HL-60 (cell line): ENCODE measurements at regions not wholly inside any gene's neighbourhood (a gene's known extent, or its start where the extent isn't known, plus 50 kb on each side); places are given as distances from the start of the nearest gene placed in this dataset.

Source experiments
- DNase-seq, 2 experiments: peaks; one replicate each; pipeline ENCODE4 v3.0.0-alpha.2; 2010 to 2020; ENCODE audit warnings: low read depth in 1 of 2, low spot score in 1 of 2
- H3K27ac ChIP-seq: fragments of 250-450 bp; sonication (Bioruptor Pico); replicated peaks from 2 replicates; pipeline ENCODE4 v1.5.1; 2020; ENCODE audit warnings: mild to moderate bottlenecking, moderate library complexity
- H3K27me3 ChIP-seq: fragments of 250-450 bp; sonication (Bioruptor Pico); 2 replicates; pipeline ENCODE4 v1.5.1; 2021; ENCODE audit warnings: mild to moderate bottlenecking, moderate library complexity; ENCODE audit not compliant: insufficient read depth, poor library complexity, severe bottlenecking
- H3K4me3 ChIP-seq: replicated peaks from 2 replicates; pipeline ENCODE4 v1.5.1; 2011; ENCODE audit warnings: mild to moderate bottlenecking, control low read depth, low read length; ENCODE audit not compliant: insufficient read depth
- CTCF ChIP-seq: IDR thresholded peaks from one replicate; pipeline ENCODE4 v1.5.1; 2011; ENCODE audit warnings: low read length, control low read depth, inconsistent platforms; ENCODE audit not compliant: insufficient read depth
- GABPA ChIP-seq: IDR thresholded peaks from 2 replicates; pipeline ENCODE4 v1.6.1; 2012; ENCODE audit warnings: low read depth
- POLR2AphosphoS5 ChIP-seq: IDR thresholded peaks from 2 replicates; pipeline ENCODE4 v1.6.1; 2012; ENCODE audit warnings: low read depth
- REST ChIP-seq: IDR thresholded peaks from 2 replicates; pipeline ENCODE4 v1.6.1; 2012; ENCODE audit warnings: low read depth; ENCODE audit not compliant: insufficient replicate concordance
- SPI1 ChIP-seq: IDR thresholded peaks from 2 replicates; pipeline ENCODE4 v1.6.1; 2012; ENCODE audit warnings: low read depth, mild to moderate bottlenecking, borderline replicate concordance

- Histone ChIP-seq H3K27ac (no peak overlapping the region), H3K4me3 (no peak overlapping the region), H3K27me3 (no peaks in the 10 kb centered on the region)
- no peak for DNase-seq
- TF ChIP-seq POLR2AphosphoS5 (no peak), CTCF (no peak), GABPA (no peak), REST (no peak), SPI1 (no peak)
Observed at GRCh38 chr14:38038986-38039385, 168.7 kb upstream of the SSTR1 start.

GRCh38 chr14:38039496-38039895 lies 168.2 kb upstream of the SSTR1 start:
- H3K4me3 ChIP-seq, result no peak overlapping the region
- no peak overlapping the region for H3K27ac ChIP-seq
- H3K27me3 ChIP-seq, result no peaks in the 10 kb centered on the region
- no peak for DNase-seq
- TF ChIP-seq GABPA, result no peak
- no peak for TF ChIP-seq REST
- no peak for TF ChIP-seq POLR2AphosphoS5

DNA sequence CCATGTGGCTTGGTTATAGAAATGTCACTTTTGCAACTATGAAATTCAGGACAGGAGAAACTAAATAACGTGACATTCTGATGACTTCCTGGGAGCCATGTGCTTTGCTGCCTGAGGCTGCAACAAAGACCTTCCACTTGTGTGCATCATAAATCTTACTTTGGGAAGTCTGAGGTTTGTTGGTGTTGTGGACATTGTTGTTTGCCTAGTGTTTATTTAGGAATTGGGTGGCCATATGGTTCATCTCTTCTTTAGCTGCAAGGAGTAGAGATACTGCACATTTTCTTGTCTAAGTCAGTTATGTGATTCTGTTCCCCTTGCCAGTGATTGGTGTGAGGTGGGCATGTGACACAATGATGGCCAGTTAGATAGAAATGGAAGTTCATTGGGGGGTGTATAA lies 167.3 kb upstream of the SSTR1 start:
- Histone ChIP-seq H3K27me3 (no peaks in the 10 kb centered on the region), H3K4me3 (no peak overlapping the region), H3K27ac (no peak overlapping the region)
- no peak for DNase-seq
- TF ChIP-seq SPI1, result no peak
- no peak for TF ChIP-seq GABPA
- TF ChIP-seq REST, result no peak
- TF ChIP-seq POLR2AphosphoS5, result no peak
- TF ChIP-seq CTCF, result no peak

DNA sequence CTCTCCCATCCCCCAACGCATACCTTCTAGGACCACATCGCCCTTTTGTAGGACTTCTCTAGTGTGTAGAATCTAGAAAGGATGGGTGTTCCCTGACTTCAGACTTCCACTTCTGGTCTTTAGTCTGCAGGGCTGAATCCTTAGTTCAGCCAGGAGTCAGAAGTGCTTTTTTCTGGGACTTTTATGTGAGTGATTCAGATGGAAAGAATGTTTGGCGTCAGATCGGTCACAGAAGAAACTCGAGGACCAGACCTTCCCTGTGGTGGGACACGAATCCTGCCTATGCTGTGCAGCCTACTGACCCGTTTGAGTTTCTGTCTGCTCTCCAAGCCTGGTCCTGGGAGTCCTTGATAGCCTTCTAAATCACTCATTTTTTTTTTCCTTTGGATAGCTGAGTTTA lies 165.4 kb upstream of the SSTR1 start:
- H3K4me3 ChIP-seq, result no peak overlapping the region
- TF ChIP-seq POLR2AphosphoS5, result no peak
- TF ChIP-seq GABPA, result no peak
- no peak for TF ChIP-seq SPI1
- TF ChIP-seq CTCF, result no peak
- no peak for TF ChIP-seq REST
- no peaks in the 10 kb centered on the region for H3K27me3 ChIP-seq
- no peak for DNase-seq
- no peak overlapping the region for H3K27ac ChIP-seq
